Glomerular endothelial cell (primary cell): ENCODE measurements at regions not wholly inside any gene's neighbourhood (a gene's known extent, or its start where the extent isn't known, plus 50 kb on each side); places are given as distances from the start of the nearest gene placed in this dataset.
"Not testable (repeated sequence)": the region's sequence is repeated elsewhere in the genome, so short reads cannot be mapped to it uniquely, and the experiment has no call there.

ENCODE experiments used
- DNase-seq: peaks from one replicate; pipeline ENCODE4 v3.0.0-alpha.2; 2011; ENCODE audit warnings: low read depth, low spot score; ENCODE audit errors: extremely low read depth

GRCh38 chr11:122023614-122024250, 92.3 kb downstream of the BLID start:
- no peak for DNase-seq

- no peak for DNase-seq
Observed at GRCh38 chr11:122022646-122023045, 93.4 kb downstream of the BLID start.

- DNase-seq = no peak
Observed at GRCh38 chr11:122020902-122021301, 95.1 kb downstream of the BLID start.

GRCh38 chr11:122019908-122020694, 95.9 kb downstream of the BLID start:
- DNase-seq = no peak

GRCh38 chr11:122007601-122008071, 108.4 kb downstream of the BLID start:
- DNase-seq = no peak

- DNase-seq = no peak
Observed at GRCh38 chr11:122004446-122004845, 111.6 kb downstream of the BLID start.

- DNase-seq = no peak
Observed at GRCh38 chr11:122002926-122003325, 113.1 kb downstream of the BLID start.

- DNase-seq = no peak
Observed at GRCh38 chr11:122002047-122002446, 114.0 kb downstream of the BLID start.

GRCh38 chr11:121999651-122000050, 116.4 kb downstream of the BLID start:
- no peak for DNase-seq

GRCh38 chr11:121996574-121996973, 119.4 kb downstream of the BLID start:
- DNase-seq = no peak

GRCh38 chr11:121983901-121984300, 132.1 kb downstream of the BLID start:
- no peak for DNase-seq

GRCh38 chr11:121977914-121978313, 138.1 kb downstream of the BLID start:
- not testable (repeated sequence) for DNase-seq

- no peak for DNase-seq
Observed at GRCh38 chr11:121968638-121969037, 147.4 kb downstream of the BLID start.

- no peak for DNase-seq
Observed at GRCh38 chr11:121967131-121967704, 148.8 kb downstream of the BLID start.

GRCh38 chr11:121965330-121965729, 150.7 kb downstream of the BLID start:
- DNase-seq = peak; percentile 14

- no peak for DNase-seq
Observed at GRCh38 chr11:121964591-121964990, 151.4 kb downstream of the BLID start.

GRCh38 chr11:121963846-121964245, 152.2 kb downstream of the BLID start:
- DNase-seq = not testable (repeated sequence)

- no peak for DNase-seq
Observed at GRCh38 chr11:121961321-121961801, 154.7 kb downstream of the BLID start.

GRCh38 chr11:121958971-121959325, 157.1 kb downstream of the BLID start:
- no peak for DNase-seq

GRCh38 chr11:121958323-121958970, 157.6 kb downstream of the BLID start:
- DNase-seq = no peak

- no peak for DNase-seq
Observed at GRCh38 chr11:121953122-121953521, 162.9 kb downstream of the BLID start.
